ENCODE measurements at regions not wholly inside any gene's neighbourhood (a gene's known extent, or its start where the extent isn't known, plus 50 kb on each side); places are given as distances from the start of the nearest gene placed in this dataset.
A peak's percentile ranks its signal among the peaks of the same experiment; 100 is the strongest.

- Histone ChIP-seq H3K36me3 (ENCODE audit: control insufficient read depth in 2 of 3, insufficient read depth in 3 of 3, low read length in 3 of 3) (no peaks in the 10 kb centered on the region), H3K9ac (ENCODE audit: low read length in 3 of 3) (no peak overlapping the region), H3K27ac (ENCODE audit: low read depth in 2 of 2, low read length in 2 of 2) (no peak overlapping the region), H3K4me3 (ENCODE audit: low read length in 3 of 3) (no peak overlapping the region), H3K27me3 (ENCODE audit: control insufficient read depth, insufficient read depth, low read length) (no peaks in the 10 kb centered on the region), H3K9me3 (ENCODE audit: control insufficient read depth in 2 of 3, insufficient read depth in 1 of 3, low read length in 3 of 3) (no peaks in the 10 kb centered on the region), H3K4me1 (ENCODE audit: control insufficient read depth in 2 of 3, insufficient read depth in 2 of 3, low read depth in 1 of 3, low read length in 3 of 3) (no peaks in the 10 kb centered on the region)
- intact Hi-C loops (cut with DNase I), result no loop called here
- DNase-seq, result no peak
- no peak for TF ChIP-seq CTCF (IDR thresholded peaks at IDR 0.05; ENCODE audit: borderline replicate concordance, extremely low read depth, insufficient read depth)
- FAIRE-seq, result no peak
Observed at GRCh38 chr2:133812826-133813617, 244.8 kb upstream of the NCKAP5 start.

GRCh38 chr2:133814890-133815289, 246.6 kb upstream of the NCKAP5 start:
- DNase-seq (no peak), FAIRE-seq (no peak)
- intact Hi-C loops (cut with DNase I), result no loop called here
- no peaks in the 10 kb centered on the region for H3K36me3 ChIP-seq (ENCODE audit: control insufficient read depth in 2 of 3, insufficient read depth in 3 of 3, low read length in 3 of 3)
- H3K9me3 ChIP-seq (ENCODE audit: control insufficient read depth in 2 of 3, insufficient read depth in 1 of 3, low read length in 3 of 3), result no peaks in the 10 kb centered on the region
- H3K27me3 ChIP-seq (ENCODE audit: control insufficient read depth, insufficient read depth, low read length), result no peaks in the 10 kb centered on the region
- TF ChIP-seq CTCF (IDR thresholded peaks at IDR 0.05; ENCODE audit: borderline replicate concordance, extremely low read depth, insufficient read depth), result no peak
- no peak overlapping the region for H3K27ac ChIP-seq (ENCODE audit: low read depth in 2 of 2, low read length in 2 of 2)
- no peak overlapping the region for H3K9ac ChIP-seq (ENCODE audit: low read length in 3 of 3)
- H3K4me1 ChIP-seq (ENCODE audit: control insufficient read depth in 2 of 3, insufficient read depth in 2 of 3, low read depth in 1 of 3, low read length in 3 of 3), result no peaks in the 10 kb centered on the region
- no peak overlapping the region for H3K4me3 ChIP-seq (ENCODE audit: low read length in 3 of 3)

GRCh38 chr2:133816037-133816436, 247.8 kb upstream of the NCKAP5 start:
- peak in 1 of 5 donors; percentile 65 for DNase-seq

More at GRCh38 chr2:133816037-133816436, 247.8 kb upstream of the NCKAP5 start:
- FAIRE-seq, result no peak
- Histone ChIP-seq H3K4me1 (ENCODE audit: control insufficient read depth in 2 of 3, insufficient read depth in 2 of 3, low read depth in 1 of 3, low read length in 3 of 3) (no peaks in the 10 kb centered on the region), H3K36me3 (ENCODE audit: control insufficient read depth in 2 of 3, insufficient read depth in 3 of 3, low read length in 3 of 3) (no peaks in the 10 kb centered on the region), H3K27me3 (ENCODE audit: control insufficient read depth, insufficient read depth, low read length) (no peaks in the 10 kb centered on the region), H3K27ac (ENCODE audit: low read depth in 2 of 2, low read length in 2 of 2) (no peak overlapping the region), H3K4me3 (ENCODE audit: low read length in 3 of 3) (no peak overlapping the region), H3K9ac (ENCODE audit: low read length in 3 of 3) (no peak overlapping the region), H3K9me3 (ENCODE audit: control insufficient read depth in 2 of 3, insufficient read depth in 1 of 3, low read length in 3 of 3) (no peaks in the 10 kb centered on the region)
- intact Hi-C loops (cut with DNase I), result no loop called here
- no peak for TF ChIP-seq CTCF (IDR thresholded peaks at IDR 0.05; ENCODE audit: borderline replicate concordance, extremely low read depth, insufficient read depth)
